ENCODE measurements at regions not wholly inside any gene's neighbourhood (a gene's known extent, or its start where the extent isn't known, plus 50 kb on each side); places are given as distances from the start of the nearest gene placed in this dataset.

DNA sequence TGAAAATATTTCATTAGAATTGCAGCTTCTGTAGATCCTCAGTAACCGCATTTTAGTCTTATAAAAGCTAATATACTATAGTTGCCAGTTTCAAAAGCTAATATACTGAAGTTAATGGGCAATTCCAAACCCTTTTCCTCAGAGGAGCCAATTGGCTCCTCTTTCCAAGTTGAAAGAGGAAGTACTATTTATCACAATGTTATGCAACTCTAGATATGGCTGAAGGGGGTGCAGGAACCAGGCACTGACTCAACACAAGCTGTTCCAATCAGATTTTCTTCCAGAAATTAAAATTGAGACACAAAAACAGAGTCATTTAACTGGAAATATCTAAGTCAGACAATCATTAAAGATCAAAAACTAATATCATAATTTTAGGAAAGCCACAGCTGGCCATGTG, 258.9 kb downstream of the PCDH20 start:
- TF ChIP-seq, protein P1, sequence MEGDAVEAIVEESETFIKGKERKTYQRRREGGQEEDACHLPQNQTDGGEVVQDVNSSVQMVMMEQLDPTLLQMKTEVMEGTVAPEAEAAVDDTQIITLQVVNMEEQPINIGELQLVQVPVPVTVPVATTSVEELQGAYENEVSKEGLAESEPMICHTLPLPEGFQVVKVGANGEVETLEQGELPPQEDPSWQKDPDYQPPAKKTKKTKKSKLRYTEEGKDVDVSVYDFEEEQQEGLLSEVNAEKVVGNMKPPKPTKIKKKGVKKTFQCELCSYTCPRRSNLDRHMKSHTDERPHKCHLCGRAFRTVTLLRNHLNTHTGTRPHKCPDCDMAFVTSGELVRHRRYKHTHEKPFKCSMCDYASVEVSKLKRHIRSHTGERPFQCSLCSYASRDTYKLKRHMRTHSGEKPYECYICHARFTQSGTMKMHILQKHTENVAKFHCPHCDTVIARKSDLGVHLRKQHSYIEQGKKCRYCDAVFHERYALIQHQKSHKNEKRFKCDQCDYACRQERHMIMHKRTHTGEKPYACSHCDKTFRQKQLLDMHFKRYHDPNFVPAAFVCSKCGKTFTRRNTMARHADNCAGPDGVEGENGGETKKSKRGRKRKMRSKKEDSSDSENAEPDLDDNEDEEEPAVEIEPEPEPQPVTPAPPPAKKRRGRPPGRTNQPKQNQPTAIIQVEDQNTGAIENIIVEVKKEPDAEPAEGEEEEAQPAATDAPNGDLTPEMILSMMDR (IDR thresholded peaks at IDR 0.05): no peak
- no peak for TF ChIP-seq POLR2A (IDR thresholded peaks at IDR 0.05)
